Fibroblast of lung (primary cell): ENCODE measurements at regions not wholly inside any gene's neighbourhood (a gene's known extent, or its start where the extent isn't known, plus 50 kb on each side); places are given as distances from the start of the nearest gene placed in this dataset.

Experiments
- CTCF ChIP-seq, 2 donors: IDR thresholded peaks in 1 of 2; conservative IDR thresholded peaks in 1 of 2; 1 replicate in 1 of 2; 2 replicates in 1 of 2; pipeline ENCODE4 v1.5.1; 2011 to 2012; ENCODE audit warnings: low read length in 2 of 2, control low read depth in 1 of 2, inconsistent platforms in 1 of 2, low read depth in 1 of 2, mild to moderate bottlenecking in 1 of 2
- EZH2 ChIP-seq: IDR thresholded peaks from 2 replicates; pipeline ENCODE4 v1.5.1; 2012; ENCODE audit warnings: low read length, control low read depth, mild to moderate bottlenecking; ENCODE audit errors: missing control alignments

GRCh38 chr4:155495572-155496293, 119.0 kb upstream of the MAP9 start:
- TF ChIP-seq EZH2 (no peak), CTCF (conservative IDR thresholded peaks at IDR 0.05 in 1 of 2, IDR thresholded peaks at IDR 0.05 in 1 of 2; ENCODE audit: low read depth in 1 of 2, low read length in 2 of 2) (no peak)
